Testis (tissue), 2 donors: ENCODE measurements at regions not wholly inside any gene's neighbourhood (a gene's known extent, or its start where the extent isn't known, plus 50 kb on each side); places are given as distances from the start of the nearest gene placed in this dataset.

Experiments used
- DNase-seq: peaks from one replicate; pipeline ENCODE4 v3.0.0-alpha.2; 2019
- H3K27ac ChIP-seq, 2 donors: fragments of 200-600 bp; sonication (generic); one replicate each; pipeline ENCODE4 v1.5.1; 2019
- H3K27me3 ChIP-seq: fragments of 200-600 bp; sonication (generic); one replicate; pipeline ENCODE4 v1.5.1; 2019
- H3K36me3 ChIP-seq: fragments of 200-600 bp; sonication (generic); one replicate; pipeline ENCODE4 v1.5.1; 2017; ENCODE audit warnings: low read depth; ENCODE audit errors: missing control alignments
- H3K4me1 ChIP-seq: fragments of 200-600 bp; sonication (generic); one replicate; pipeline ENCODE4 v1.5.1; 2019
- H3K4me3 ChIP-seq, 2 donors: fragments of 200-600 bp; sonication (generic); one replicate each; pipeline ENCODE4 v1.5.1; 2017 to 2019
- H3K9me3 ChIP-seq: fragments of 200-600 bp; sonication (generic); one replicate; pipeline ENCODE4 v1.5.1; 2017
- POLR2A ChIP-seq: fragments of 450-650 bp; IDR thresholded peaks from one replicate; pipeline ENCODE4 v1.6.1; 2017; ENCODE audit warnings: antibody characterized with exemption, mild to moderate bottlenecking, moderate library complexity
- WGBS, 2 donors: methylation state at CpG; one replicate each; pipeline ENCODE4 v1.1.5; 2018; 5-methylcytosine and 5-hydroxymethylcytosine counted together
- intact Hi-C: fragments of 100-400 bp; cut with DNase I; formaldehyde crosslinking; loops from one replicate; pipeline ENCODE4 v1.15.1; 2023; ENCODE audit warnings: low total_unique reads
- TF ChIP-seq, protein P1 (sequence below), 3 experiments: fragments of 450-650 bp in 2 of 3; fragments of 200-600 bp in 1 of 3; sonication (generic) in 1 of 3; IDR thresholded peaks; one replicate each; pipeline ENCODE4 v1.5.1; 2016 to 2019; ENCODE audit warnings: antibody characterized with exemption in 3 of 3, mild to moderate bottlenecking in 2 of 3, moderate library complexity in 1 of 3

DNA sequence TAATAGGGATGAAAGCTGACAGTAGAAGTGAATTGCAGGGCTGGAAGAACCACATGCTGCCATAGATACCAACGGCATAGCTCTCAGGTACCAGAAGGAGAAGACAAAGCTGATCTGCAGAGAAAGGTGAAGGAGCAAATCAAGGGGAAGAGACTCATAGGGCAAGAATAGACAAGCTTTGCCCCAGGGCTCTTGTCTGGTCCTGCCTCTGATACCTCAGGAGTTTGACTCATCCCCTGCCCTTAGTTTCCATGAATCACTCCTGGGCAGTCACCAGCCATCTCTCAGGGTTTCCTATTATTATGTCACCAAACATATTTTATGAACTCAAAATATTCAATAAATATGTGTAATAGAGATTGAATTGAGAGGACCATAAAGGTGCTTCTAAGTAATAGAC lies 800.9 kb downstream of the DNAH5 start:
- no peaks in the 10 kb centered on the region for H3K9me3 ChIP-seq
- intact Hi-C loops = no loop called here
- 100% methylated on average over 1 of the region's 1 CpG for WGBS, 2 donors
- TF ChIP-seq, protein P1, sequence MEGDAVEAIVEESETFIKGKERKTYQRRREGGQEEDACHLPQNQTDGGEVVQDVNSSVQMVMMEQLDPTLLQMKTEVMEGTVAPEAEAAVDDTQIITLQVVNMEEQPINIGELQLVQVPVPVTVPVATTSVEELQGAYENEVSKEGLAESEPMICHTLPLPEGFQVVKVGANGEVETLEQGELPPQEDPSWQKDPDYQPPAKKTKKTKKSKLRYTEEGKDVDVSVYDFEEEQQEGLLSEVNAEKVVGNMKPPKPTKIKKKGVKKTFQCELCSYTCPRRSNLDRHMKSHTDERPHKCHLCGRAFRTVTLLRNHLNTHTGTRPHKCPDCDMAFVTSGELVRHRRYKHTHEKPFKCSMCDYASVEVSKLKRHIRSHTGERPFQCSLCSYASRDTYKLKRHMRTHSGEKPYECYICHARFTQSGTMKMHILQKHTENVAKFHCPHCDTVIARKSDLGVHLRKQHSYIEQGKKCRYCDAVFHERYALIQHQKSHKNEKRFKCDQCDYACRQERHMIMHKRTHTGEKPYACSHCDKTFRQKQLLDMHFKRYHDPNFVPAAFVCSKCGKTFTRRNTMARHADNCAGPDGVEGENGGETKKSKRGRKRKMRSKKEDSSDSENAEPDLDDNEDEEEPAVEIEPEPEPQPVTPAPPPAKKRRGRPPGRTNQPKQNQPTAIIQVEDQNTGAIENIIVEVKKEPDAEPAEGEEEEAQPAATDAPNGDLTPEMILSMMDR (IDR thresholded peaks at IDR 0.05) = no peak
- no peak for TF ChIP-seq POLR2A
- H3K36me3 ChIP-seq = no peaks in the 10 kb centered on the region
- H3K27me3 ChIP-seq = no peaks in the 10 kb centered on the region
- no peak for DNase-seq
- no peak overlapping the region for H3K27ac ChIP-seq
- H3K4me1 ChIP-seq = no peaks in the 10 kb centered on the region
- no peak overlapping the region for H3K4me3 ChIP-seq

DNA sequence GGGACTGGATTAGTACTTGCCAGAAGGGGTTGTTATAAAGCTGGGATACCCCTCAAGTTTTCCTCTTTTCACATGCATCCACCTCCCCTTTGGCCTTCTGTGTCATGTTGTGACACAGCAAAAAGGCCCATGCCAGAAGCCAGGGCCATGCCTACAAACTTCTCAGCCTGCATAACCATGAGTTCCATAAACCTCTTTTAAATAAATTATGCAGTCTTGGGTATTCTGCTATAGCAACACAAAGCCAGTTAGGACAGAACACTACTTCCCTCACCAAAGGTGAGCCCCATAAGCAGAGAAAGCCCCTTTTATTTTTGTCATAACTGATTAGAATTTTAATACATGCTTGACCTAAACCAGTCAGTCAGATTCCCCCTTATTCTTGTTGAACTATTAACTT lies 801.3 kb downstream of the DNAH5 start:
- no peak for DNase-seq
- intact Hi-C loops = no loop called here
- Histone ChIP-seq H3K4me3 (no peak overlapping the region), H3K4me1 (no peaks in the 10 kb centered on the region), H3K9me3 (no peaks in the 10 kb centered on the region), H3K36me3 (no peaks in the 10 kb centered on the region), H3K27me3 (no peaks in the 10 kb centered on the region), H3K27ac (no peak overlapping the region)
- TF ChIP-seq, protein P1 (IDR thresholded peaks at IDR 0.05) = no peak
- no peak for TF ChIP-seq POLR2A

DNA sequence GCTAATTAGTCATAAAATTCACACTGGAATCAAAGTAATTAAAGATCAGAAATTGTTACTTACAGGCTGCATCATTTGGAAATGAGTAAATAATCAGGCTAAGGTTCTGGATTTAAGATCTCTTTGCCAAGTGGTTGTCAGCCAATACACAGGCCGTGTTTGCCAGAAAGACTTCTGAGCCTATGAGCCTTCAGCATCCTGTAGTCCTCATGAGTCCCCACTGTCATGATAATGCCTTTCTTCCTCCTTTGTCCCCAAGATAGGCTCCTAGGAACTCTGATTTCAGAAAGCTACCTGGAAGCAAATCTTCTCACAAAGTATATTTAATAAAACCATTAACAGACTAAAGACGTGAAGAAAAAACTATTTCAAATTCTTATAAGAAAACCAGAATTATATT lies 810.5 kb downstream of the DNAH5 start:
- no peaks in the 10 kb centered on the region for H3K27me3 ChIP-seq
- TF ChIP-seq, protein P1 (IDR thresholded peaks at IDR 0.05) = no peak
- no peak for TF ChIP-seq POLR2A
- H3K27ac ChIP-seq = no peak overlapping the region
- WGBS, 2 donors = 78 to 95% methylated on average over 2 of the region's 2 CpGs
- no peaks in the 10 kb centered on the region for H3K9me3 ChIP-seq
- no peaks in the 10 kb centered on the region for H3K36me3 ChIP-seq
- no peak for DNase-seq
- intact Hi-C loops = no loop called here
- no peaks in the 10 kb centered on the region for H3K4me1 ChIP-seq
- no peak overlapping the region for H3K4me3 ChIP-seq

DNA sequence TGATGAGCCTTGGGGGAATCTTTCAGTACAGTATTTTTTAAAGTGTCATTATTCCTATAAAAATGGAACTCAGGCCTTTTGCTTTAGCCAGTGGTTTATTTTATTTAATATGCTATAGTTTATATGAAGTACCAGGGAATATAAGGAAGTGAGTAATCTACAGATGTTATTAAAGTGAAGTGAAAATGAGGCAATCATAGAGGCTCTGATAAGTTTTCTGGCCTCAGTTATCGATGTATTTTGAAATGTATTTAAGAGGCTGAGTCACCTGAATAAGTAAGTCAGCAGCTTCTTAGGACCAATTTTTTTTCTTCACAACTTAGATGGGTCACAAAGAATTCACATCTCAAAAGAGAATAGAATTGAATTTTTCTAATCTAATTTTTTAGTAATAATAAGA lies 829.0 kb downstream of the DNAH5 start:
- H3K4me3 ChIP-seq = no peak overlapping the region
- no peak overlapping the region for H3K27ac ChIP-seq
- no peak for DNase-seq
- WGBS, 2 donors = 81 to 86% methylated on average over 1 of the region's 1 CpG
- TF ChIP-seq, protein P1 (IDR thresholded peaks at IDR 0.05) = no peak
- no peak for TF ChIP-seq POLR2A
- no peaks in the 10 kb centered on the region for H3K9me3 ChIP-seq
- no peaks in the 10 kb centered on the region for H3K36me3 ChIP-seq
- H3K27me3 ChIP-seq = no peaks in the 10 kb centered on the region
- intact Hi-C loops = no loop called here
- H3K4me1 ChIP-seq = peaks cover 3% of the 10 kb centered on the region

DNA sequence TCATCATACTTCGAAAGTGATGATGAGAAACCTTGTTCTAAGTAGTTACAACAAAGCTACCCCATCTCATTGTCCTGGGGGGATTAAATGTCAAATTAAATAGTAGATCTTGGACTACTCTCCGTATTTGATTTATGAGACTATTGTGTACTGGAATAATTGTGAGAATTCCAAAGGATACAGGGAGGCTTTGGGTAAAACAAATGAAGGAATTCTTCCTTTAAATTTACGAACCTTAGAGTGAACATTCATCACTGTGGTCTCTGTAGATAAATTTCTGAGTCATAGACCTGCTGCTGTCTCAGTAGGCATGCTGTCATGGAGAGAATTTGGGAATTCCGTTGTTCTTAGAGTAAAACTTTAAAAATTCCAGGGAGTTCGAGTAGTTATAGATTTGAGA lies 836.2 kb downstream of the DNAH5 start:
- Histone ChIP-seq H3K36me3 (no peaks in the 10 kb centered on the region), H3K9me3 (no peaks in the 10 kb centered on the region), H3K27me3 (no peaks in the 10 kb centered on the region), H3K4me1 (no peaks in the 10 kb centered on the region), H3K4me3 (no peak overlapping the region), H3K27ac (no peak overlapping the region)
- DNase-seq = no peak
- TF ChIP-seq, protein P1 (IDR thresholded peaks at IDR 0.05) = no peak
- no peak for TF ChIP-seq POLR2A
- intact Hi-C loops = no loop called here
- 47 to 50% methylated on average over 5 of the region's 5 CpGs for WGBS, 2 donors
